Adipose tissue (tissue), 3 donors: ENCODE measurements at regions not wholly inside any gene's neighbourhood (a gene's known extent, or its start where the extent isn't known, plus 50 kb on each side); places are given as distances from the start of the nearest gene placed in this dataset.
"Not testable (repeated sequence)": the region's sequence is repeated elsewhere in the genome, so short reads cannot be mapped to it uniquely, and the experiment has no call there.

Experiments used
- H3K27ac ChIP-seq: one replicate; pipeline ENCODE4 v1.5.1; 2013; ENCODE audit warnings: low read depth, low read length
- WGBS, 3 donors: extraction: QIAGEN DNeasy Blood & Tissue Kit; methylation state at CpG; one replicate each; pipeline ENCODE4 v1.1.7; 2013; 5-methylcytosine and 5-hydroxymethylcytosine counted together
- donor health status: healthy with polysubstance abuse.
- donor health status: Bipolar disorder and iron deficiency.
- donor health status: healthy.

DNA sequence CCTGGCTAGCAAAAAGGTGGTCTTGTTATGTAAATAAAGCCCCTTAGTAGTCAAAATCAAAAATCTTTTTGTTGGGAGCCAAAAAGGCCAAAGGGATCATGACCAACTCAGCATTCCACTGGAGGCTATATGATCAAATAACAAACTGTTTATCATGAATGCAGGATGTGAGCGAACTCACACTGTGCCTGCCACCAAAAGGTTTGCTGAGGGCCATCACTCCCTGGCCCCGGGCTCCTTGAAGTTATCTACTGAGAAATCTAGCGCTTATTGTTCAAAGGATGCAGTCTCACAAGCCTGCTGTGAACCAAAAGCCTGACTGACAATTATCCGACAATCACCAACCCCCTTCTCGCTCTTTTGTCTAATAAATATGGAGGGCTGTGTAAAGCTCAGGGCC is 107.2 kb upstream of the DDHD1 start:
- no peak overlapping the region for H3K27ac ChIP-seq
- 68 to 86% (median 84%) methylated on average over 5 of the region's 5 CpGs for WGBS, 3 donors

DNA sequence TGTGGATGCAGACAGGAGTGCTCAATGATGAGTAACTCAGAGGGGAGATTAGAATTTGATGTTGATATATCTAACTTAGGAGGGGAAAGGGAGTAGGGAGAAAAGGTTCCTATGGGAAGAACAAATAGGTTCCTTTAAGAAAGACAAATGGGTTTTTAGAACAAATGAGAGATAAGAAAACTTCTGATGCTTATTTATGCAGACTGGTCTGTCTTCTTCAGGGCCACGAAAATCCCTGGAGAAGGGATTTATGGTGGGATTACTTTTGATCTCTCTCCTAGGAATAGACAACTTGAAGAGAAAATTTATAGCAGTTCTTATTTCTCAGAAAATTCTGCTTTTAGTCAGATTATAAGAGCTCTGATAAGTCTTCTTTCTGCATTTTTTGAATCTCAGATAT is 99.0 kb upstream of the DDHD1 start:
- 69 to 85% (median 77%) methylated on average over 1 of the region's 1 CpG for WGBS, 3 donors
- H3K27ac ChIP-seq = no peak overlapping the region

DNA sequence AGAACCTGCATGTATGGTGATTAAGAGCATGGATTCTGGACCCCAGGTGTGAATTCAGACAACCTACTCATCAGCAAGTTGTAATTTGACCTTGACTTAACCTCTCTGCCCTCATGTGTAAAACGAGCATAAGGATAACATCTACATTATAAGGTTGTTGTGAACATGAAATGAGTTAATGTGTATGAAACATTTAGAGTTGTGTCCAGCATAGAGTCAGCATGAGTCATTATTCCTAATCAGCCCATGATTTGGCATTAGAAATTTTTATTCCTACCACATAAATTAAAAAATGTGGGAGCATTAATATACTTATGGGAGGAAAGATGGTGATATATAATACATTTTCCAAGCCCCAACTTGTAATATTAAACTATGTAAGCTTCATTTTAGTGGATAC is 95.9 kb upstream of the DDHD1 start:
- 26 to 53% (median 37%) methylated on average over 1 of the region's 1 CpG for WGBS, 3 donors
- H3K27ac ChIP-seq = no peak overlapping the region

DNA sequence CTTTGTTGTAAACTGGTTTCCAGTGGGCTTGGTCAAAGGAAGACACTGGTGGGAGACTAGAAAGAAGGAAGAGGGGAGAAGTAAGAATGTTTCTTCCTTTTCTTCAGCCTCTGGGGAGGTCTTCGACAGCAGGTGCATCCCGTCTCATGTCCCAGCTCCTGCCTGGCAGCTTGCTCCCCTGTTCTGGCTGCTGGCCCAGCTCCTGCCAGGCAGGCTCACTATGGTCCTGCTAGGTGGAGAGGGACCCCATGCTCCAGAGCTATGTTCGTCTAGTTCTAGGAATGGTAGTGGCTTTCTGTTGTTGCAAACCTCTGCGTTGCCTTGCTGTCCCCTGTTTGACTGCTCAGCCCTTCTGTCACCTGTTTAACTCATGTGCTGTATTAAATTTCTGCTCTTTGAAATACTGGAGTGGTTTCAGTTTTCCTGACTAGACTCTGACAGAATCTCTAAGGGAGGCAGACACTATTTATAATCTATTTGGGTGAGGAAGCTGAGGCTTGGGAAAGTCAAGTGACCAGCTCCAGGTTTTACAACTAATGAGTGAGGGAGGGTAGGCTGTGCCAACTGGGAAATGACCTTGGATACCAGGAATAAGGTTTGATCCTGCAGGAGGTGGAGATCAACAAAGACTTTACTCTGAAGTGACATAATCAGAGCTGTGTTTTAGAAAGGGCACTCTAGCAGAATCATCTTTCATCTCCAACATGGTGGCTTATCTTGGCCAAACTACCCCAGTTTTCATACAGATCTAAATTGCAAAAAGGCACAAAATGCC is 94.7 kb upstream of the DDHD1 start:
- 25 to 76% (median 74%) methylated on average over 4 of the region's 4 CpGs for WGBS, 3 donors
- H3K27ac ChIP-seq = no peak overlapping the region

DNA sequence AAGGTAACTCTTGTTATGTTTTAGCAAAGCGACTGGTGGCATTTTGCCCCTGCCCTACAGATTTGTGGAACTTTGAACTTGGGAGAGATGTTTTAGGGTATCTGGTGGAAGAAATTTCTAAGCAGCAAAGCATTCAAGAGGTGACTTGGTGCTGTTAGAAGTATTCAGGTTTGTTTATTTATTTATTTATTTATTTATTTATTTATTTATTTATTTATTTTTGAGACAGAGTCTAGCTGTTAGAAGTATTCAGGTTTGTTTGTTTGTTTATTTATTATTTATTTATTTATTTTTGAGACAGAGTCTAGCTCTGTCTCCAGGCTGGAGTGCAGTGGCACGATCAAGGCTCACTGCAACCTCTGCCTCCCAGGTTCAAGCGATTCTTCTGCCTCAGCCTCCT is 89.8 kb upstream of the DDHD1 start:
- 95 to 97% (median 96%) methylated on average over 3 of the region's 3 CpGs for WGBS, 3 donors
- H3K27ac ChIP-seq = not testable (repeated sequence)

DNA sequence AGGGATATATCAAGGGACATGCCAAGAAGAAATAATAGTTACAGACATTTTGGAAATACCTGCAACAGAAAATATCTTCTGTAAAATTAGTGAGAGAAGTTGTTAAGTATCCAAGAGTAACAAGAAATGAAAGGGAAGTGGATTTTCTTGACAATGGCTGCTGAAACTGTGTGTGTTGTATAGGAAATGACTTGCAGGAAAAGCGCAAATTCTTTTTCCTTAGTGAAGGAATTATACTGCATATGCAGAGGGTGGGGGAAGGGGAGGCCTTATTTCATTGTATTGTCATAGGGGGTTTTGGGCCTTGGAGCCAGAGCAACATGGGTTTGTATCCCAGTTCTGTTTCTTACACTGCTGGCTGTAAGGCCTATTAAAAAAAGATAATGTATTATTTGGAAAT is 84.4 kb upstream of the DDHD1 start:
- H3K27ac ChIP-seq = no peak overlapping the region
- WGBS, 3 donors = 47 to 93% (median 58%) methylated on average over 1 of the region's 1 CpG

DNA sequence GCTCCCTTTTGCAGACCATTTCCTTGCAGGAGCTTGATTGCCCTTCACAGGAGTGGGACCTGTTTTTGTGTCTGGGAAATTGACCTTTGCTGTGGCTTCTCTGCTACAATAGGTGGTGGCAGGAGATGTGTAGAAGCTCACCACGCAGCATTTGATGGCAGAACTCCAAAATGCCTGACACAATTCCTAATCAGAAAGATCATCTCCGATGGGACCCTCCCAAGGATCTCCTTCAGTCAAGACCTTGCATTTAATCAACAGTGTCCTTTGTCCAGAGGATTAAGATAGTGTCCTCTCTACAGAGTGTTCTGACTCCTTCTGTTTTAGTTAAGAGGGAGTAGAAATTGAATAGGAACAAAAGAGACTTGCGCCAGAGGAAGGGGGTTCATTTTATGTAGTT is 83.6 kb upstream of the DDHD1 start:
- 72 to 82% (median 81%) methylated on average over 3 of the region's 3 CpGs for WGBS, 3 donors
- no peak overlapping the region for H3K27ac ChIP-seq

DNA sequence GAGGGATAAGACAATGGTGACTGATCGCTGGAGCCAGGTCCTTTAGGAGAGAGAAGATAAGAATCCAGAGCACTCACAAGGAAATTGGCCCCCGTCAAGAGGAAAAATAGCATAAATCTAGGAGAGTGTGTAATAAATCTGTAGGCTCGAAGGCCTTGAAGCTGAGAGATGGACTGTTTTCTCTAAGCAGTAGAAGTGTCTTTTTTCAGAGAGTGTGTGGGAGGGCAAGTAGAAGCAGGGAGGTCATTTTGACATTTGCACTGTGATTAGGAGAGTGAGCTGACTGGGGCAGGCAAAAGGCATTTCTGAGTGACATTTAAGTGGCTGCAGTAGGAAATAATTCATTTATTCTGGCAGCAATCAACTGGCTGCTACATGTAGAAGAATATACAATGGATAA is 78.0 kb upstream of the DDHD1 start:
- H3K27ac ChIP-seq = no peak overlapping the region
- WGBS, 3 donors = 54 to 57% (median 57%) methylated on average over 3 of the region's 3 CpGs

DNA sequence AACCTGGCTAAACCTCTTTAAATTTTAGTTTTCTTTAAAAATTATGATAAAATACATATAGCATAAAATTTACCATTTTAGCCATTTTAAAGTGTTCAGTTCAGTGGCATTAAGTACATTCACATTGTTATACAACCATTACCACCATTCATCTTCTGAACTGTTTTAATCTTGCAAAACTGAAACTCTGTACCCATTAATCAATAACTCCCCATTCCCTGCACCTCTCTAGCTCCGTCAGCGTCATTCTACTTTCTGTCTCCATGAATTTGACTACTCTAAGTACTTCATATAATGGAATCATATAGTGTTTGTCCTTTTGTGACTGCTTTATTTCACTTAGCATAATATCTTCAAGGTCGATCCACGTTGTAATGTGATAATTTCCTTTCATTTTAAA is 75.8 kb upstream of the DDHD1 start:
- H3K27ac ChIP-seq = no peak overlapping the region
- 49 to 92% (median 85%) methylated on average over 4 of the region's 4 CpGs for WGBS, 3 donors

DNA sequence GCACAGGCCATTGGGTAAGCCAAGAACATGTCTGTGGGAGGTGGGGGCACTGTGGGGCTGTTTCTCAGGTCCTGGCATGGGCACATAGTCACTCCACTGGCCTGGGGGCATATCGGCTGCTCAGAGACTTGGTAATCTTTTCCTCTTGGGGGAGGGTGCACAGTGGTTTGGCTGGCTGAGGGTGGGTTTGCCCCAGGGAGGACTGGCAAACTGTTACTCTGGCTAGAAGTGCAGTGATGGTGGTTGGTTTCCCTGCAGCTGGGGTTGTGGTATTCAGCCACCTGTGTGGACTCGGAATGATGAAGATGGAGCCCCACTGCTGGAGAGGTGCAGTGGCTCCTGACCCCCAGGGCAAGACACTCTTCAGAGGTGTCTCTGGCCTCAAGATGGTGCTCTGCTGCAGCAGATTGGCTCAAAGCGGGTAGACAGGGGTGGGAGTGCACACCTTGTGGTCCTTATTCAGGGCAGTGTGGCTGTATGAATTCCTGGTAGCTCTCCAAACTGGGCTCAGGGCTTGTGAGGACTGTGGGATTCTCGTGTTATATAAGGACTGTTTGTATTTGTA is 74.1 kb upstream of the DDHD1 start:
- H3K27ac ChIP-seq = no peak overlapping the region
- WGBS, 3 donors = 87 to 91% (median 90%) methylated on average over 4 of the region's 4 CpGs

DNA sequence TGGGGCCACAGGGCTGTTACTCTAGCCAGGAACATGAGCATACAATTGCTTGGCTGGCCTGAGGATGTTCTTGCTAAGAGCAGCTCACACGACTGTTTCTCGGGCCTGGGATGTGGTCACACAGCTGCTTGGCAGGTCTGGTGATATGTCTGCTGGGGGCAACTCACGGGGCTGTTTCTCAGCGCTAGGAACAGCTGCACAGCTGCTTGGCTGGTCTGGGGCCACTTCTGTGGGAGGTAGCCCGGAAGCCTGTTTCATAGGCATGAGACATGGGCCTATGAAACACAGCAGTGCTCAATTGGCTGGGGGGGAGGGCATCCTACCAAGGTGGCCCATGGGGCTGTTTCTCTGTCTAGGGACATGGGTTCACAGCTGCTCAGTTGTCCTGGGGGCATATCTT is 73.4 kb upstream of the DDHD1 start:
- WGBS, 3 donors = 77 to 88% (median 86%) methylated on average over 5 of the region's 5 CpGs
- no peak overlapping the region for H3K27ac ChIP-seq

DNA sequence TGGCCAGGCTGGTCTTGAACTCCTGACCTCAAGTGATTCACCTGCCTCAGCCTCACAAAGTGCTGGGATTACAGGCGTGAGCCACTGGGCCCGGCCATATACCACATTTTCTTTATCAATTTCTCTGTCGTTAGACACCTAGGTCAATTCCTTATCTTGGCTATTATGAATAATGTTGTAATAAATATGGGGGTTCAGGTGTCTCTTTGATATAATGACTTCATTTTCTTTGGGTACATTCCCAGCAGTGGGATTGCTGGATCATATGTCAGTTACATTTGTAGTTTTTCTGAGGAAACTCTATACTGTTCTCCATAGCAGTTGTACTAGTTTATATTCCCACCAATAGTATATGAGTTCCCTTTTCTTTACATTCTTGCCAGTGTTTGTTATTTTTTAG is 67.8 kb upstream of the DDHD1 start:
- no peak overlapping the region for H3K27ac ChIP-seq

DNA sequence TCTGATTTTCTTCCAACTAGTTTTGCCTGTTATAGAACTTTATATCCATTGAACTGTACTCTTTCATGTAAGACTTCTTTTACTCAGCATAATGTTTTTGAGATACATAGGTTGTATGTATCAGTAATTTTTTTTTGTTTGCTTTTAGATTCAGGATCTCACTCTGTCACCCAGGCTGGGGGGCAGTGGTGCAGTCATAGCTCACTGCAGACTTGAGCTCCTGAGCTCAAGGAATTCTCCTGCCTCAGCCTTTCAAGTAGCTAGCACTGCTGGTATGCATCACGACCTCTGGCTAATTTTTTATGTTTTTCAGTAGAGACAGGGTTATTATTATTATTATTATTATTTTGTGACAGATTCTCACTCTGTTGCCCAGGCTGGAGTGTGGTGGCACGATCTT is 65.0 kb upstream of the DDHD1 start:
- no peak overlapping the region for H3K27ac ChIP-seq
- WGBS, 3 donors = 88 to 89% (median 88%) methylated on average over 2 of the region's 2 CpGs

More for the DNA sequence above, 67.8 kb upstream of the DDHD1 start:
- 53 to 65% (median 60%) methylated on average over 3 of the region's 3 CpGs for WGBS, 3 donors

DNA sequence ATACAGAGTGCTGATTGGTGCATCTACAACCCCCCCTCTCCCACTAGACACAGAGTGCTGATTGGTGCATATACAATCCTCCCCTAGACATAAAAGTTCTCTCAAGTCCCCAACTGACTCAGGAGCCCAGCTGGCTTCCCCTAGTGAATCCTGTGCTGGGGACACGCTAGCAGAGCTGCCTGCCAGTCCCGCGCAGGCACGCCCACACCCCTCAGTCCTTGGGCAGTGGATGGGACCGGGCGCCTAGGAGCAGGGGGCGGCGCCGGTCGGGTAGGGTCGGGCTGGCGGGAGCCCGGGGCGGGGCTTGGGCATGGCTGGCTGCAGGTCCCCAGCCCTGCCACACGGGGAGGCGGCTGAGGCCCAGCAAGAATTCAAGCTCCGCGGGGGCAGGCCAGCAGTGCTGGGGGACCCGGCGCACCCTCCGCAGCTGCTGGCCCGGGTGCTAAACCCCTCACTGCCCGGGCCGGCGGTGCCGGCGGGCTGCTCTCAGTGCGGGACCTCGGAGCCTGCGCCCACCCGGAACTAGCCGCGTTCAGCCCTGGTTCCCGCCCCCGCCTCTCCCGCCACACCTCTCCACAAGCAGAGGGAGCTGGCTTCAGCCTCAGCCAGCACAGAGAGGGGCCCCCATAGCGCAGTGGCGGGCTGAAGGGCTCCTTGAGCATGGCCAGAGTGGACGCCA is 64.3 kb upstream of the DDHD1 start:
- WGBS, 3 donors = 0 to 1% (median 1%) methylated on average over 30 to 39 of the region's 39 CpGs
- H3K27ac ChIP-seq = no peak overlapping the region

DNA sequence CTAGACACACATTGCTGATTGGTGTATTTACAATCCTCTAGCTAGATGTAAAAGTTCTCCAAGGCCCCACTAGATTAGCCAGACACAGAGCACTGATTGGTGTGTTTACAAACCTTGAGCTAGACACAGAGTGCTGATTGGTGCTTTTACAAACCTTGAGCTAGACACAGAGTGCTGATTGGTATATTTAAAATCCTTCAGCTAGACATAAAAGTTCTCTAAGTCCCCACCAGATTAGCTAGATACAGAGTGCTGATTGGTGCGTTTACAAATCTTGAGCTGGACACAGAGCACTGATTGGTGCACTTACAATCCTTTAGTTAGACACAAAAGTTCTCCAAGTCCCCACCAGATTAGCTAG is 63.8 kb upstream of the DDHD1 start:
- 91 to 100% (median 97%) methylated on average over 1 of the region's 1 CpG for WGBS, 3 donors
- H3K27ac ChIP-seq = not testable (repeated sequence)

DNA sequence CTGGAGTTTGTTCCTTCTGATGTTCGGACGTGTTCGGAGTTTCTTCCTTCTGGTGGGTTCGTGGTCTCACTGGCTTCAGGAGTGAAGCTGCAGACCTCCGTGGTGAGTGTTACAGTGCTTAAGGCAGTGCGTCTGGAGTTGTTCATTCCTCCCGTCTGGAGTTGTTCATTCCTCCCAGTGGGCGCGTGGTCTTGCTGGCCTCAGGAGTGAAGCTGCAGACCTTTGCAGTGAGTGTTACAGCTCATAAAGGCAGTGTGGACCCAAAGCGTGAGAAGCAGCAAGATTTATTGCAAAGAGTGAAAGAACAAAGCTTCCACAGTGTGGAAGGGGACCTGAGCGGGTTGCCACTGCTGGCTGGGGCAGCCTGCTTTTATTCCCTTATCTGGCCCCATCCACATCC is 63.4 kb upstream of the DDHD1 start:
- not testable (repeated sequence) for H3K27ac ChIP-seq
- WGBS, 3 donors = 96 to 97% (median 96%) methylated on average over 10 to 11 of the region's 11 CpGs

DNA sequence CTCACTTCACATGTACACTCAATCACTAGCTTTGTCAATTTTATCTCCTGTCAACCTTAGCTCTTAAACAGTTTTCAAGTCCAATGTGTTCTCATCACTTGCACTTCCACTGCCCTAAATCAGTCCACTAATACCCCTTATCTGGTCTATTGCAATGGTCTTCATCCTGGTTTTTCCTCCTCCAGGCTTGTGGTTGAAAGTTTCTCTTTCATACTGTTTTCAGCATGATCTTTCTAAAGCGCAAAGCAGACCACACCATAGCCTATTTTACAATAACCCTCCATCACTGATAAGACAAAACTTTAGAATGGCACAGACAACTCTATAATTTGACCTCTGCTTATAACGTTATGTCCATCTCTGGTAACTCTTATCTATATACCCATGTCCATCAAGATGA is 62.0 kb upstream of the DDHD1 start:
- 82 to 89% (median 85%) methylated on average over 2 of the region's 2 CpGs for WGBS, 3 donors
- H3K27ac ChIP-seq = no peak overlapping the region

DNA sequence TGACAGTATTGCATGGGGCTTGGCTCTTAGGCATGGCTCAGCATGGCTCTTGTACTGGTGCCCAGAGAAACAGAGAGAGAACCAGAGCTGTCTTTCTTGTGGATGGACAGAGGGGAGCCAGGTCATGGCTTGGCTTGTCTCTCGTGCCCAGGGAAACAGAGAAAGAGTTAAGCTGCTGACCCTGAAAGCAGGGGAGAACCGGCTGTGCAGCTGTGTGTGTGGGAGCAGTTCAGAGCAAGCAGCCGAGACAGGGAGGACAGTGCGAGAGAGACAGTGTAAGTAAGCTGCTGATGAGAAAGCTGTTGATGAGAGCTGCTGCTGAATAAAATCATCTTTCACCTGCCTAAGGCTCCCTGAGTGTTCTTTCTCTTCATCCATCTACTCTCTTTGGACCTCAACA is 61.3 kb upstream of the DDHD1 start:
- 51 to 73% (median 67%) methylated on average over 4 of the region's 4 CpGs for WGBS, 3 donors
- H3K27ac ChIP-seq = no peak overlapping the region

DNA sequence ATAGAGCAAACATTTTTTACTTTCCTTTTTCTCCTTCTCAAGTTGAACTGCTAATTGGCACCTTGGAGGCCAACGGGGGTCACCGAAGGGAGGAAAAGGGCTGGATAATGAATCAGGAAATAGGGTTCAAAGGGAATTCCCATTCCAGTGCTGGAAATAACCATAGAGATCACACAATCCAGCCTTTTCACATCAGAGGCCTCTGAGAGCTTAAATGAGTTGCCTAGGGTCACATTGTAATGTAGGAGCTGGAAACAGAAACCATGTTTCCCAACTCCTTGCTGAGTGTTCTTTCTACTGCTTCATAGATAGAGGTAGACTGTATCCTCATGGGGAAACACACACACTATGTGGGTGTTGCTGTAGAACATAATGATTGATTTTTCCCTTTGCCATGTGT is 60.6 kb upstream of the DDHD1 start:
- WGBS, 3 donors = 70 to 82% (median 75%) methylated on average over 2 of the region's 2 CpGs
- H3K27ac ChIP-seq = no peak overlapping the region

DNA sequence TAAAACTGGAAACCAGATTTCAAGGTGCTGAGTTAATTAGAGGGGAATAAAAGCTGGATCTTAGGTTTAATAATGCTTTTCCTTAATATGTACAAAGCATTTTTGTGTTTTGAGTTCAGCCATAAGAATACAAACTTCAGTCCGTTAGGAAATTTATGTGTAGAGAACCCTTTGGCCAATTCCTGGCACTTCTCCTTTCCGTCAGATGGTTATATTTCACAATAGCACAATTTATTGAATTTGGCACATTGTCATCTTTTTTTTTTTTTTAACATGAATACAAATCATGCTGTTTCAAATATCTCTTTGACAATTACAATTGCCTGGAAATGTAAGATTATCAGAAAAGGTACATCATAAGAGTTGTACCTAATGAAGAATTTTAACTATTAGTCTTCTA is 56.2 kb upstream of the DDHD1 start:
- 4 to 9% (median 8%) methylated on average over 2 of the region's 2 CpGs for WGBS, 3 donors

More for the DNA sequence above, 56.2 kb upstream of the DDHD1 start:
- H3K27ac ChIP-seq = no peak overlapping the region
